Globus pallidus (tissue), 1 donor: ENCODE measurements at regions not wholly inside any gene's neighbourhood (a gene's known extent, or its start where the extent isn't known, plus 50 kb on each side); places are given as distances from the start of the nearest gene placed in this dataset.

ENCODE experiments used
- DNase-seq: peaks from one replicate; pipeline ENCODE4 v3.0.0-alpha.2; 2015; ENCODE audit warnings: low spot score

DNA sequence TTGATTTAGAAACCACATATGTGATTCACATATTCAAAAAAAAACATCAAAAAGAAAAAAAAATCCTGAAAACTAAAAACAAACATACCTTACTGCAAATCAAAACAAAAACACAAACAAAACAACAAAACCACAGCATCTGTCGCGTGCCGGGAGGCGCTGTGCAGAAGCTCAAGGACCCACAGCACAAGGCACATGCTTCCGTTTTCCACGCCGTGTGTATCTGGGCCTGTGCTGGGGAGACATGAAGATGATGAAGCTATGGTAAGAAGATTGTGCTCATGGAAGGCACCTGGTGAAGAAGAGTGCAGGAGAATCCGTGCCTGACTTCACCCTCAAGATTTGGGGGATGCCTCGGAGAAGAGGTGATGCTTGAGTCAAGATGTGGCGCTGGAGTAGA, 788.9 kb upstream of the ARRDC4 start:
- DNase-seq: no peak

DNA sequence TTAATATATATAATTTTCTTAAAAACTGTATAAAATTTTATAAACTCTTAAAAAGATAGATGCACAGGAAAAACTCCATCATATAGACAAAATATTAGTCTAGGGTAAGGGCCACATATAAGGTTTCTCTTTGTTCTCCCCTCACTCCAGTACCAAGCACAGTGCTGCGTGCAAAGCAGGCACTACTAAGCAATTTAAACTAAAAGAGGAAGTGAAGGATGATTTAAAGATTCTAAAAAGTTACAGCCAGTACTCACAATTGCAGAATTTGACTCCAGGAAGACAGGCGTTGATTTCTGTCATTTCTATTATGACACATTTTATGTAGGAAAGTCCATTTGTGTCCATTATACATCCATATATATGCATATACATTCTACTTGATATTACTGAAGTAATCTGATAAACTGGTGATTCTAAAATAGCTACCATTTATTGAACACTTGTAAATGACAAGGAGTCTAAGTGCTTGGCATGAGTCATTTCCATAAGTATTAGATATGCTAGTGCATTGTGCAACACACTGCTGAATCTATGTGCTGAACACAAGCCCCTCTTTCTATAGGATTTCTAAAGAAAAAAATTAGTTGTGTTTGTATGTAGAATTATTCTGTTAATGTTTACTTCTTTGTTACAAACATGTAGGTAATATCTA, 785.5 kb upstream of the ARRDC4 start:
- DNase-seq: no peak

DNA sequence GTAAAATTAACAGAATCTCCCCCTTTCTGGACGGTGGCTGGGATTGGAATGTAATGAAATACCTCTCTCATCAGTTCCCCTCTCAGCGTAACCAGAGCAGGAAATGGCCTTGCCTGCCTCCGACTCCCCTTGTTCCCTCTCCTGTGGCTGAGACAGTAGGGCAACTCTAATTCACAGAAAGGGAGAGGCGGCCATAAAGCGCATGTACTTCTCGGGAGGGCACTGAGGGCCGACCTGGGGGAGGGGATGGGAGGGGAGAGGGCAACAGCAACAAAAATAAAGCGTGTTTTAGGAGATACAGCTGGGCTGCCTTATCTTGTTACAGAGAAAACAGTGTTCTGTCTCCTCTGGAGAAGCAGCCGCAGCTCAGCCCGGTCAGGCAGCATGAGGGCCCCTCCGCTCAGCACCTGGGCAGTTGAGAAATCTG, 783.3 kb upstream of the ARRDC4 start:
- no peak for DNase-seq

DNA sequence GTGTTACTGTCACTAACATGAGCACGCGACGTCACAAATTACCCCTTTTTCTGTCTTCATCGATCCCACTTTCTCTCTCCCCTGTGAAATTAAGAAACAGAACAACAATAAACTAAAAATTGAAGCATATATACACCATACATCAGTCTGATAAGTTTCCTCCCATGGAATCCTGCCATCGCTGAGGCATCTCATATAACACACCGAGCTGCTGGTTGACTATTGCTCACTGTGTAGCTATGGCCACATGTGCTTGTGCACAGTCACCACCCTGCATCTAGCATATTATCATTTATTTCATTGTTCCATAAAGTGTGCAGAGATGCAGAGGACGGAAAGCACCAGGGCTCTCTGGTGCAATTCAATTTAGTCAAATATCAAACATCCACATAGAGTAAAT, 777.9 kb upstream of the ARRDC4 start:
- DNase-seq: no peak

DNA sequence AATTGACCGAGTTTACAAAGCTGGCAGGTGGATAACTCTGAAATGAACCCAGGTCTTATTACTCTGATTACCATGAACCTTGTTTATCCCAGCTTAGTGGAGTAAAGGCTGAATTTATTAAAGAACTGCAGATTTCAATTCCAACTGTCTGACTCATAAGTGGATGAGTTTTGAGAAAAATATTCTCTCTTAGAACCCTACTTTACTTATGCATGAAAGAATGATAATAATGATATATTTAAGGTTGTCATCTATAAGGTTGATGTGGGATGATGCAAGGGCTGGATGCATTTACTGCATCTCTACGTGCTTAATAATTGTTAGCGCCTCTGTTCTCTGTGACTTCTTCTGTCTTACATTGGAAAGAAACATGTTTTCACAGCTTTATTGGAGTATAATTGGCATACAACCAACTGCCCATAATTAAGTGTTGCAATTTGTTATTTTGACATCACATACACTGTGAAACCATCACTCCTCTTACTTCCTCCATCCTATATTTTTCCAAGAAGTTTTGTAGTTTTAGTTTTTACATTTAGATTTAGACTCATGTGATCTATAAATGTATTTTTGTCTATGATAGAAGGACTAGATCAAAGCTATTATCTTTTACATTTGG, 771.2 kb upstream of the ARRDC4 start:
- no peak for DNase-seq

DNA sequence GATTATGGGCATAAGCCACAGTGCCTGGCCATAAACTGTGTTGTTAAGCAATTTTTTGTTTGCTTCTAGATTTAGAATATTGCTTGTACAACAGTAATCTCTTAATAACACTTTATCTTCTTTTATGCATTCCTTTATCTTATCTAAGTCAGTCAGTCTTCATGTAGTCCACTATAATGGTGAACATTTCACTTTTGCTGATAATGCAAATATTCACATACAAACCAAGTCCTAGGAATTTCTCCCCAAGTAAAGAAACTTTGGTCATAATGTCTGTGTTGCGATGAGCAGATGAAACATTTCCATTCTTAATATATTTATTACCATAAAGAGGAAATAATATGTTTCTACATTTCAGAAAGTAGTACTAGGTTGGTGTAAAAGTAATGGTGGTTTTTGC, 765.8 kb upstream of the ARRDC4 start:
- no peak for DNase-seq

DNA sequence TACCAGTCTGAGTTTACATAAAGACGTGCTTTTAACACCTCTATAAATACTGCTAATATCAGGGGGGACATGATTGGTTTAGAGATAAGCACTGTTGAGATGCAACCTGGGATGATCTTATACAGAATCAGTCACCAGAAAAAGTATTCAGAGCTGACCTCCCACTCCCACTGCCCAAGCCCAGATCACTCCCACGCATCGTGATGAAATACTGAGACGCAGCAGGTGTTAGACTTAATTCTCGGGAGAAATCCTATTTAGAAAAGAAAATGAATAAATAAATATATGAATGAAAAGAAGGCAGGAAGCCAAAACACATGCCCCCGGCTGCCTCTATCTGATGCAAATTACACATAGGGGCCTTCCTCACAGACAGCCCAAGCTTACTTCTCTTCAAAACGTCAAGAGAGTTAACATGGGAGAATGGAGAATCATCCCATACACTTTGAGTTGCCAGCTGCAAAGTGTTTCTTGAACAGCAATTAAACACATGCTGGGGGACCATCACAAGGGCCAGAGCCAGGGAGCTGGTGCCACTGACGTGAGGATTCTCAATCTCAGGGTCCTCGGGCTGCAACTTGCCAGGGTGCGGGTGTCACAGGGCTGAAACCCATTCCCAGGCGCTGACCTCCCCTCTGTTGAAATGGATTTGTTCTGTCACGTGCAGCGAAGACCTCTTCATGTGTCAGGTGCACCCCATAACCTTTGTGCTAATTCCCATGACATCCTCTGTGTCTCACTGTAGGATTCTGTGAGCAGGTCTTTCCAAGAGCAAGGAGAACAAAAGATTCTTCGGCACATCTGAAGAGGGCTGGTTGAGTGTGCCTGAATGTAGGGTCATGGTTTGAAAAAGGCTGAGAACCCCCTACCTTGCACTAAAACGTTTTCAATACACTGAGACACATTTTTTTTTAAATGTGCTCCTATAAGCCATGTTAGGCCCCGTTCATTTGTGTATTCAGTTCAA, 764.2 kb upstream of the ARRDC4 start:
- no peak for DNase-seq

DNA sequence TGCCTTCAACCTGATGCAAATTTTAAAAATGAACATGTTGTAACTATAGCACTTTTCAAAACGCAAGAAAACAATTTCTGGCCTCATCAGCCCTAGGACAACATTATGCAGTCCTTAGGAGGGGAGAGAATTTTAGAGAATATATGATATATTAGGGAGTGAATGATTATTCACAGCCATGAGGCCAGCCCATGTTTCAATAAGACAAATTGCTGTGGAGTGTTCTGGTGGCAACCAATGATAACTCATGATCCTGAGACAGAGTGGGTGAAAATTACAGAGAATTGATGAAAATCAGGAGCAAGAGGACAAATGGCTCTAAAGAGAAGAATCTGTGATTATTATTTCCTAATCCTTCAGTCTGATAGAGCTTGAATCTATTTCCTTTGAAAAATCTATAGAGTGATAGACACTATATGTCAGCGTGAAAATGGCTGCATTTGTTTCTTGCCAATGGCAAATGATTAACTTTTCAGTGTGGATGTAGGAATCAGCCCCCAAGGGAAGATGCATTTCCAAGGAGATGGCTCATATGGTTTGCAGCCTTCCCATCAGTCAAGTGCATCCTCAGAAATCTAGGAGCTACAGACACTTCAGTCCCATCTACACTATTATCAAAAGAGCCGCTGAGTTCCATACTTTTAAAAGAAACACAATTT, 761.0 kb upstream of the ARRDC4 start:
- no peak for DNase-seq

DNA sequence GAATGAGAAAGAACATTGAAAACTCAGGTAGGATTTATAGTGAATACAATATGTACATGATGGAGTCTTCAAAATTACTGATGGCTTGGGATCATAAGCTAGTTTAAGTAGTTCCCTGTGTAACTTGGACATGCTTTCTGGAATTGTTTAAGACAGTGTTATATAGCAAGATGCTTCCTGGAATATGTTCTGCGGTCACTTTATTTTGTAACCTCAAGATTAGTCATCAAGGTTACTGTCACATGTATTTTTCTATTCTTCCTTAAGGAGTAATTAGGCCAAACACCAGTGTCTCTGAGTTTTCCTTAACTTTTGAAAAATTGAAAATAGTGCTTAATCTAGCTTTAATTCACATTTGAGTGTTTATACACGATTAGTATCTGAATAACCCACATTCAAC, 760.3 kb upstream of the ARRDC4 start:
- DNase-seq: no peak

DNA sequence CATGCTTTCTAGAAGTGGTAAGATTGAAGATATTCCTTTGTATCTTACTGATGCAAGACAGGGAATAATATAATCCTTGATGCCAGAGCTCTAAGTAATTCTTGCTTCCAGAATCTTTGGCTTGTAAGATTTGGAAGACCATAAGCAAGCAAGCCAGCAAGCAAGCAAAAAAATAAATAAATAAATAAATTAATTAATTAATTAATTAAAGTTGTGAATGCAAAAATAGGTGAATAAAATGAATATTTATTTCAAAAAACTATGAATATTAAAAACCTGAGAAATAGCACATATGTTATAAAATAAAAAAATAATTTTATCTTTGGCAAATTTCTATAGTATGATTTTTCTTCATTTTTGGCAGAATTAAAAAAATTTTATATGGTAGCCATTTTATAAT, 750.2 kb upstream of the ARRDC4 start:
- no peak for DNase-seq

DNA sequence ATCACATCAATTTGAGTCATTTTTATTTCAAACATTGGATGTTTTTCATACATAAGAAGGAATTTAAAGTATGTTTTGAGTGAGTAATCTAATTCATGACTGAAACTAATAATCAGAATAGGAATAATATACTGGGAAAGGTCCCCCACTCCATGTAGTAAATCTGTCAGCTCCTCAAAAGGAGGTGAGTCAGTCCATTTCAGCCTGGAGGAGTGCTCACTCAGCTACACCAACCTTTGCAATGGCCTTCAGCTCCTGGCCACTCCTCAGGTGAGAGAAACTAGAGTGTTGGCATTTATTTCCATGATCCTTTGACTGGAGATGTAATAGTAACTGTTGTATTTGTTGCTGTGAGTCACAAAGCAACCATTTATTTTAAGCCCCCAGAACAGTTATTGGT, 744.9 kb upstream of the ARRDC4 start:
- DNase-seq: no peak

DNA sequence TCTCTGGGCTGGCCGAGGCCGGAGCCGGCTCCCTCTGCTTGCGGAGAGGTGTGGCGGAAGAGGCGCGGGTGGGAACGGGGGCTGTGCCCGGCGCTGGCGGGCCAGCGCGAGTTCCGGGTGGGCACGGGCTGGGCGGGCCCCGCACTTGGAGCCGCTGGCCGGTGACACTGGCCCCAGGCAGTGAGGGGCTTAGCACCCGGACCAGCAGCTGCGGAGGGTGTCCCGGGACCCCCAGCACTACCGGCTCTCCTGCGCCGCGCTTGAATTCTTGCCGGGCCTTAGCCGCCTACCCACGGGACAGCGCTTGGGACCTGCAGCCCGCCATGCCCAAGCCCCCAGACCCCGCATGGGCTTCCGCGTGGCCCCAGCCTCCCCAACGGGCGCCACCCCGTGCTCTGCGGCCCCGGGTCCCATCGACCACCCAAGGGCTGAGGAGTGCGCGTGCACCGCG, 736.3 kb upstream of the ARRDC4 start:
- DNase-seq: no peak

DNA sequence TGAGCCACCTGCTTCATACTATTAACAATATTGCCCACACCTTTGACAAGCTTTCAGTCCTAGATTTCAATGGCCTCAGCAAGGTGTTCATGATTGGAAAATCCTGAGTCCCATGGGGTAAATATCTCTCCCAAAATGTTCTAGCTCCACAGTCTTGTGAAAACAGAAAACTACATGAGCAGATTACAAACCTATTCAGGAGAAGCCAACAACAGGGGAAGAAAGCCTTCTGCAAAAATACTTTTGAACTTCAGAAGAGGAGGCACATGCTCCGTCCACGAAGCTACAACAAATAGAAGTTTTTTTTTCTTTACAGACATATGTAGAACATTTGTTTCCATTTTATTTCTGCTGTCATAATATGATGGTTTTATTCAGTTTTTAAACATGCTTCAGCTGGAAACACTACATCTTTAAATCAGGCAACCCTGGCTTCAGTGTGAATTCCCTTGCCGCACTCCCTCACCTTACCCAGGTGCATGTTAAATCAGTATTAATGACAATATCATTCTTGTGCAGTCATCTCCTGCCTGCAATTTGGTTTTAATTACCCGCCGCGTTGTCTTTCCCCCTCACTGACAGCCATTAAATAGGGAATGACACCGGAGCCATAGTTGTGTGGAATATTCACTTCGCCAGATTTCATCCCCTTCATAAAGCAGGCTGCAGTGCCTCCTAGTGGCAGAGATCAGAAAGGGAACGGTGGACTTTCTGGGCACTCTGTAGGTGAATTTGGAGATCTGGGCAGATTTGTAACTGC, 725.5 kb upstream of the ARRDC4 start:
- DNase-seq: peak; percentile 19

DNA sequence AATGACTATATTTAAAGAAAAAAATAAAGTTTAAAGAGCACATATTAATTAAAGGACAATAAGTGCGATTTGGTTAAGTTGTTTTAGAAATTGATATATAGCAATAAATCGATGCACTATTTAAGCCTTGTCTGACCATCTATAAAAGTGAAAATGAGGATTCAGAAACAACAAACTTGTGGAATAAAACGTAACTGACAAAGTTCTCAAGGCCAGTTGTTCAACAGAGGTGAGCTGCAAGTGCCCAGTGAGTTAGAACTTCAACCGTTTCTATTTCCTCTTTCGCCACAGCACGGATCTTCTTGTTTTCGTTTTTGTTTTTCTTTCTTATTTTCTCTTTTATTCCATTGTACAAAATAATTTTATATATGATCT, 724.9 kb upstream of the ARRDC4 start:
- DNase-seq: no peak

DNA sequence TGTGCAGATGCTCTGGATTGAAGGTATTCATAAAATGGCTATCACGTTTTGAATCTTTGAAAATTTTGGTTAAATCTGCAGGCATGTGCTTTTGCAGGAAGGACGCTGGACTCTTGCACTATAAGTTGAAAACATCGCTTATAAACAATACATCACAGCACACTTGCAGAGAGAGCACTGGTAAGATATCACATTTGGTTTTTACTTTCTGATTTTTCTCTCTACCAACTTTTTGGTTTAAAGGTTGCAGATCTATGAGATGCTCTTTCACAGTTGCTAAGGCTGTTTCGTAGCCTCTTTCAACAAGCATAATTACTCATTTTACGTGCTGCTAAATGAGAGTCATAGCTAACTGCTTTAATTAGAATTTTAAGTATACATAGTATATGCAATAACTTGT, 724.4 kb upstream of the ARRDC4 start:
- no peak for DNase-seq

DNA sequence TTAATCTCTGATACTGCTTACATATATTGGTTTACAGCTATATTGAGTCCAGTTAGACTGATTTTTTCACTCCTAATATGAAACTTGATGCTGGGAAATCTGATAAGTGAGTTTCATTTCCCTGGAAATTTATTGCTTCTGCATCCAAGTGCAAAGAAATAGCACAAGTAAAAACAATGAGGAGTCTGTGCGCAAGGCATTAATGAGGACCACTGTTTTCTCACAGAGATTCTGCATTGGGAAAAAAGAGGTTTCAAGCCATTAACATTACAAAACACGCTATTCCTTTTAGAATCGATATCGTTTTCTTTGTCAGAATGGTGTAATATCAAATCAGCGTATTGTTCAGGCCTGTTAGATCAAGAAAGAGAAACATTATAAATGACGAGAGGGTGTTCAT, 723.3 kb upstream of the ARRDC4 start:
- DNase-seq: no peak

DNA sequence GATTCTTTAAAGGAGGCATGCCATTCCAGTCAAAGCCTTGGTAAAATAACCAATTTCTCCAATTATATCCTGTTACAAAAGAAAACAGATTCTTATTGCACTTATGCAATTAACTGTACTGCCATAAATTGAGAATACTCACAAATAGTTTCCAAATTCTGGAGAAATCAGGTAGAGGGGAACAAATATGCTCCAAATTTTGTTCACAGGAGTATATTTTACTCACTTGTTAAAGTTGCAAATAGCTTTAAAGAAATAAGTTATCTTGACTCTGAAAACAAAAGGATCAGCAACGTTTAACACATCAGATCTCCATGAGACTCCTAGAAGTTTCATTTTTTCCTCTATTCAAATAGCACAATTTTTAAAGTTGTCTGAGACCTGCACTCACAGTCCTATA, 712.1 kb upstream of the ARRDC4 start:
- DNase-seq: no peak

DNA sequence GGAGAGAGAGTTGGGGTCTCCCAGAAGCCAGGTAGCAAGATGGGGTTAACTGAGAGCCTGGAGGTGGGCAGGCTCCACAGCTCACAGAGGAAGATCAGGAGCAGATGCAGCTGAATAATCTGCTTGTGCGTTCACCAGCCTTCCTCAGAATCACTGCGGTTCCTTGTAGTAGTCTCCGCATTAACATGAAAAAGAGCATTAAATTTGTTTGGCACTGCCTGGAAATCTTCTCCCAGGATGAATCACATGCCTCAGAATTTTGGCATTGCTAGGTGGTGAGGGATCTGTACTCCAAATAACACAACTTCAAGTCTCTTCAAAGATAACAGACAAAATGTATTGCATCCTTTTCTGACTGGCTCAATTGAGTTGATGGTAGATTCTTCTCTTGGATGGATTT, 700.6 kb upstream of the ARRDC4 start:
- no peak for DNase-seq

DNA sequence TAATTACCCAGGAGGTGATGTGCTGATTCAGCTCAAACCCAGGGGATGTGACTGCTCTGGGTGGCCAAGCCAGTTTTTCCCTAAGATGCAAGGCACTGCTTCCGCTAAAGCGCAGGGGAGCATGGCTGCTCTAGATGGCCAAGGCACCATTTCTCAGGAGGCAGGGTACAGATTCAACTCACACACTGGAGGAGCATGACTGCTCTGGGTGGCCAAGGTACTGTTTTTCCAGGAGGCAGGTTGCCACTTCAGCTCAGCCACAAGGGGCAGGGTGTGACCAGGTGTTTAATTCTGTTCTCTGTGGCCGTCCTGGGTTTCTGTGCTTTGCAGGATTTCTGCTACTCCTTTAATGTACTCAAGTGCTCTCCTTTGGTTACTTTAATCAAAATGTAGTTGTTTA, 659.3 kb upstream of the ARRDC4 start:
- no peak for DNase-seq

DNA sequence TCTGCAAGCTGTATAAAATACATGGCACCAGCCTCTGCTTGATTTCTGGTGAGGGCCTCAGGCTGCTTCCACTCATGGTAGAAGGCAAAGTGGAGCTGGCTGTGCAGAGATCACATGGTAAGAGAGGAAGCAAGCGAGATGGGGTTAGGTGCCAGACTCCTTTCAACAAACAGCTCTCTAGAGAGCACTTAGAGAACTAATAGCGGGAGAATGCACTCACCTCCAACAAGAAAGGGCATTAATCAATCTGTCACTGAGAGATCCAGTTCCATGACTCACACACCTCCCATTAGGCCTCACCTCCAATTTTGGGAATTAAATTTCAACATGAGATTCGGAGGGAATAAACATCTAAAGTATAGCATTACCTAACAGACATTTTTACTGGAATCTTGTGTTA, 644.1 kb upstream of the ARRDC4 start:
- DNase-seq: no peak

DNA sequence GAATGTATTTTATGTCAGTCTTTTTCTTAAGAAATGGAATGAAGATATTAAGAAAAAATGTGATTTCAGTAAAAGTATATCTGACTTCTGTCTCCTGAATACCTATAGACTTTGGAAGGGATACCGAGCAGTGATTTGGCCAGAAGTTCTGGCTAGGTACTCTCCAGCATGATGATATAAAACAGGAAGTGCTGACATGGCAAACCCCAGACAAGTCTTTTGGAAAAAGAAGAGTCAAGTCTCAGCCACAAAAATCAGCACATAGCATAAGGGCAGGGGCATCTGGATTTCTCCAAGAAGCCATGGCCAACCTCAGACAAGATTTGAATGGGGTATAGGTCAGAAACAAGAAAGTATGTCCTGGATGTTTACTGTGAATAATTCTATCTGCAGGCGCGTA, 643.3 kb upstream of the ARRDC4 start:
- no peak for DNase-seq

DNA sequence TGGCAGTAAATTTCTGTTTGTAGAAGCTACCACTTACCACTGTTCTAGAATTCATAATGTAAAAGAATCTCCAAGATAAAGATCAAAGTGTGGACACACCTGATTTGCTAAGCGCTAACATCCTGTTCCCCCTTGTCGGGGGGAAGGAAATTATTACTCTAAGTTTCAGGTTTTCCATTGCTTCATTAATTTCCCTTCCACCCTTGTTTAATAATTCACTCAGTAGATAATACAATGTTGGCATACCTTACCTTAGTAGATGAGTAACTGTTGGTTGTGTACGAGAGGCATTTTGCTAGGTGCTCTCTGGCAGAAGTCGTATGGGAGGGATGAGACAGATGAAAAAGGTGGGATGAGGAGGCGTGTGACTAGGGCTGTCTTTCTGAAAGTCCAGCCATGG, 641.2 kb upstream of the ARRDC4 start:
- no peak for DNase-seq
